GM23338 (cell line): ENCODE measurements at regions not wholly inside any gene's neighbourhood (a gene's known extent, or its start where the extent isn't known, plus 50 kb on each side); places are given as distances from the start of the nearest gene placed in this dataset.

Source experiments
- ATAC-seq: fragments of 200-7000 bp; cut with Tn5 transposase; 3 replicates; pipeline ENCODE4 v1.9.1; 2020
- DNase-seq: peaks from one replicate; pipeline ENCODE4 v3.0.0-alpha.2; 2015; ENCODE audit warnings: low spot score
- H2AFZ ChIP-seq: fragments of 200-600 bp; sonication (generic); 2 replicates; pipeline ENCODE4 v1.8.0; 2016; ENCODE audit warnings: antibody characterized with exemption, mild to moderate bottlenecking, moderate library complexity
- H3F3A ChIP-seq: fragments of 200-600 bp; sonication (generic); replicated peaks from 2 replicates; pipeline ENCODE4 v1.8.0; 2017; ENCODE audit warnings: antibody characterized with exemption, mixed run types, low read depth
- H3K27ac ChIP-seq: fragments of 200-600 bp; sonication (generic); 2 replicates; pipeline ENCODE4 v1.6.1; 2016; ENCODE audit warnings: low read depth
- H3K27me3 ChIP-seq: fragments of 200-600 bp; sonication (generic); 2 replicates; pipeline ENCODE4 v1.8.0; 2016; ENCODE audit warnings: mild to moderate bottlenecking, mixed run types, moderate library complexity; ENCODE audit not compliant: insufficient read depth
- H3K36me3 ChIP-seq: fragments of 200-600 bp; sonication (generic); 2 replicates; pipeline ENCODE4 v1.8.0; 2016; ENCODE audit warnings: mild to moderate bottlenecking; ENCODE audit not compliant: insufficient read depth
- H3K4me1 ChIP-seq: fragments of 200-600 bp; sonication (generic); 2 replicates; pipeline ENCODE4 v1.8.0; 2016; ENCODE audit warnings: mild to moderate bottlenecking, moderate library complexity; ENCODE audit not compliant: insufficient read depth
- H3K4me2 ChIP-seq: fragments of 200-600 bp; sonication (generic); 2 replicates; pipeline ENCODE4 v1.7.1; 2017; ENCODE audit warnings: mixed run types
- H3K4me3 ChIP-seq: fragments of 200-600 bp; sonication (generic); 2 replicates; pipeline ENCODE4 v1.6.1; 2016; ENCODE audit warnings: mixed run types
- H3K79me2 ChIP-seq: fragments of 200-600 bp; sonication (generic); replicated peaks from 2 replicates; pipeline ENCODE4 v1.8.0; 2017; ENCODE audit warnings: mild to moderate bottlenecking; ENCODE audit not compliant: insufficient read depth
- H3K9me2 ChIP-seq: fragments of 200-600 bp; sonication (generic); 2 replicates; pipeline ENCODE4 v1.8.0; 2017; ENCODE audit not compliant: insufficient read depth
- H4K20me1 ChIP-seq: fragments of 200-600 bp; sonication (generic); replicated peaks from 2 replicates; pipeline ENCODE4 v1.8.0; 2017; ENCODE audit warnings: mild to moderate bottlenecking; ENCODE audit not compliant: insufficient read depth
- H3K27ac Mint-ChIP-seq: 2 replicates; pipeline ENCODE4 v1.8.0; 2020; ENCODE audit warnings: inconsistent platforms, mild to moderate bottlenecking, moderate library complexity, mixed read lengths
- H3K27me3 Mint-ChIP-seq: 3 replicates; pipeline ENCODE4 v1.8.0; 2022; ENCODE audit warnings: low read depth, mild to moderate bottlenecking, moderate library complexity, mixed read lengths, inconsistent platforms; ENCODE audit not compliant: insufficient read depth, poor library complexity
- H3K36me3 Mint-ChIP-seq: 3 replicates; pipeline ENCODE4 v1.8.0; 2021; ENCODE audit warnings: low read depth, mild to moderate bottlenecking, inconsistent platforms, moderate library complexity, mixed read lengths
- H3K4me1 Mint-ChIP-seq: 3 replicates; pipeline ENCODE4 v1.8.0; 2020; ENCODE audit warnings: mild to moderate bottlenecking, inconsistent platforms, mixed read lengths
- H3K4me3 Mint-ChIP-seq: 3 replicates; pipeline ENCODE4 v1.8.0; 2021; ENCODE audit warnings: moderate library complexity, mild to moderate bottlenecking, inconsistent platforms, mixed read lengths
- H3K9me3 Mint-ChIP-seq: 3 replicates; pipeline ENCODE4 v1.8.0; 2020; ENCODE audit warnings: moderate library complexity, mild to moderate bottlenecking, inconsistent platforms, mixed read lengths
- CREB1 ChIP-seq: fragments of 250-450 bp; sonication (Bioruptor Pico); IDR thresholded peaks from 2 replicates; pipeline ENCODE4 v1.5.0; 2020; ENCODE audit warnings: low read depth, mild to moderate bottlenecking, moderate library complexity
- EZH2phosphoT487 ChIP-seq: fragments of 200-600 bp; sonication (generic); IDR thresholded peaks from one replicate; pipeline ENCODE4 v1.8.1; 2018; ENCODE audit warnings: antibody characterized with exemption; ENCODE audit not compliant: unreplicated experiment
- JUNB ChIP-seq: IDR thresholded peaks from one replicate; pipeline ENCODE4 v1.6.1; 2016; ENCODE audit warnings: antibody characterized with exemption; ENCODE audit not compliant: unreplicated experiment
- NANOG ChIP-seq: IDR thresholded peaks from 2 replicates; pipeline ENCODE4 v1.6.1; 2016; ENCODE audit warnings: antibody characterized with exemption, borderline replicate concordance
- POLR2AphosphoS5 ChIP-seq: IDR thresholded peaks from 2 replicates; pipeline ENCODE4 v1.6.1; 2016; ENCODE audit warnings: antibody characterized with exemption, low read depth
- REST ChIP-seq: IDR thresholded peaks from one replicate; pipeline ENCODE4 v1.6.1; 2018; ENCODE audit warnings: antibody characterized with exemption; ENCODE audit not compliant: unreplicated experiment
- STAT1 ChIP-seq: IDR thresholded peaks from one replicate; pipeline ENCODE4 v1.6.1; 2016; ENCODE audit warnings: antibody characterized with exemption; ENCODE audit not compliant: unreplicated experiment
- ZNF114 ChIP-seq: fragments of 250-450 bp; sonication (Bioruptor Pico); IDR thresholded peaks from 2 replicates; pipeline ENCODE4 v1.5.0; 2020; ENCODE audit warnings: mild to moderate bottlenecking, moderate library complexity
- TF ChIP-seq, protein P1 (sequence below): IDR thresholded peaks from 2 replicates; pipeline ENCODE4 v1.6.1; 2016; ENCODE audit warnings: antibody characterized with exemption

GRCh38 chr1:87528754-87529517 lies 200.3 kb downstream of the LMO4 start (continued):
- TF ChIP-seq REST (no peak), EZH2phosphoT487 (no peak), STAT1 (no peak), CREB1 (no peak)

GRCh38 chr1:87530042-87530807 lies 201.5 kb downstream of the LMO4 start:
- Histone ChIP-seq H3K4me1 (peaks cover 5% of the 10 kb centered on the region; the same call in 1 of the 2 replicates), H3K27ac (no peak overlapping the region), H4K20me1 (no peaks in the 10 kb centered on the region), H3K4me3 (no peak overlapping the region), H3K9me2 (no peaks in the 10 kb centered on the region), H3K79me2 (no peaks in the 10 kb centered on the region), H3K36me3 (no peaks in the 10 kb centered on the region), H3K4me2 (no peak overlapping the region), H3K27me3 (no peaks in the 10 kb centered on the region), H2AFZ (no peak overlapping the region), H3F3A (no peaks in the 10 kb centered on the region)
- Mint-ChIP-seq H3K36me3 (peaks cover 26% of the 10 kb centered on the region), H3K27ac (no peak overlapping the region), H3K27me3 (no peaks in the 10 kb centered on the region), H3K4me3 (no peak overlapping the region), H3K9me3 (peaks cover 32% of the 10 kb centered on the region), H3K4me1 (peaks cover 7% of the 10 kb centered on the region; the same call in 2 of the 3 replicates)
- DNase-seq (no peak), ATAC-seq (no peak)
- TF ChIP-seq ZNF114 (CRISPR knock-in tag) (no peak), NANOG (no peak), JUNB (no peak), POLR2AphosphoS5 (no peak), STAT1 (no peak), REST (no peak), CREB1 (no peak)
- TF ChIP-seq, protein P1, sequence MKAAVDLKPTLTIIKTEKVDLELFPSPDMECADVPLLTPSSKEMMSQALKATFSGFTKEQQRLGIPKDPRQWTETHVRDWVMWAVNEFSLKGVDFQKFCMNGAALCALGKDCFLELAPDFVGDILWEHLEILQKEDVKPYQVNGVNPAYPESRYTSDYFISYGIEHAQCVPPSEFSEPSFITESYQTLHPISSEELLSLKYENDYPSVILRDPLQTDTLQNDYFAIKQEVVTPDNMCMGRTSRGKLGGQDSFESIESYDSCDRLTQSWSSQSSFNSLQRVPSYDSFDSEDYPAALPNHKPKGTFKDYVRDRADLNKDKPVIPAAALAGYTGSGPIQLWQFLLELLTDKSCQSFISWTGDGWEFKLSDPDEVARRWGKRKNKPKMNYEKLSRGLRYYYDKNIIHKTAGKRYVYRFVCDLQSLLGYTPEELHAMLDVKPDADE: no peak
